GM23338 (cell line): ENCODE measurements at regions not wholly inside any gene's neighbourhood (a gene's known extent, or its start where the extent isn't known, plus 50 kb on each side); places are given as distances from the start of the nearest gene placed in this dataset.

Experiments used
- CTCF ChIP-seq, 2 experiments: fragments of 200-600 bp in 1 of 2; sonication (generic) in 1 of 2; conservative IDR thresholded peaks; 2 replicates each; pipeline versions ENCODE4 v1.5.1 to v1.6.1; 2016 to 2017; ENCODE audit warnings: antibody characterized with exemption in 2 of 2, low read depth in 2 of 2, mild to moderate bottlenecking in 2 of 2, moderate library complexity in 1 of 2
- ETS1 ChIP-seq: IDR thresholded peaks from 2 replicates; pipeline ENCODE4 v1.6.1; 2016; ENCODE audit warnings: antibody characterized with exemption
- ZNF114 ChIP-seq: fragments of 250-450 bp; sonication (Bioruptor Pico); IDR thresholded peaks from 2 replicates; pipeline ENCODE4 v1.5.0; 2020; ENCODE audit warnings: mild to moderate bottlenecking, moderate library complexity

GRCh38 chr11:13152264-13152663 lies 125.3 kb upstream of the BMAL1 start:
- TF ChIP-seq ETS1 (no peak), CTCF (conservative IDR thresholded peaks at IDR 0.05; ENCODE audit: low read depth in 2 of 2) (no peak), ZNF114 (no peak)
